Stimulated activated effector memory CD8-positive, alpha-beta T cell treated with anti-CD3 and anti-CD28 coated beads, Interleukin-12 subunit alpha, Interleukin-12 subunit beta, amount 100 ng/mL, for 72 hours (primary cell): ENCODE measurements at regions not wholly inside any gene's neighbourhood (a gene's known extent, or its start where the extent isn't known, plus 50 kb on each side); places are given as distances from the start of the nearest gene placed in this dataset.

Experiments
- ATAC-seq: fragments of 150-1000 bp; cut with Tn5 transposase; 2 replicates; pipeline ENCODE4 v1.10.0; 2021
- DNase-seq, 2 donors: peaks; one replicate each; pipeline ENCODE4 v3.0.0; 2021 to 2022; ENCODE audit warnings: low spot score in 2 of 2
- H3K27ac Mint-ChIP-seq: one replicate; pipeline ENCODE4 v1.8.0; 2022; ENCODE audit warnings: mild to moderate bottlenecking, mixed read lengths
- H3K36me3 Mint-ChIP-seq: one replicate; pipeline ENCODE4 v1.8.0; 2022; ENCODE audit warnings: mild to moderate bottlenecking, mixed read lengths
- H3K4me1 Mint-ChIP-seq: one replicate; pipeline ENCODE4 v1.8.0; 2022; ENCODE audit warnings: mixed read lengths
- H3K4me3 Mint-ChIP-seq: one replicate; pipeline ENCODE4 v1.8.0; 2022; ENCODE audit warnings: mild to moderate bottlenecking, mixed read lengths
- H3K9me3 Mint-ChIP-seq: one replicate; pipeline ENCODE4 v1.8.0; 2022; ENCODE audit warnings: mixed read lengths

DNA sequence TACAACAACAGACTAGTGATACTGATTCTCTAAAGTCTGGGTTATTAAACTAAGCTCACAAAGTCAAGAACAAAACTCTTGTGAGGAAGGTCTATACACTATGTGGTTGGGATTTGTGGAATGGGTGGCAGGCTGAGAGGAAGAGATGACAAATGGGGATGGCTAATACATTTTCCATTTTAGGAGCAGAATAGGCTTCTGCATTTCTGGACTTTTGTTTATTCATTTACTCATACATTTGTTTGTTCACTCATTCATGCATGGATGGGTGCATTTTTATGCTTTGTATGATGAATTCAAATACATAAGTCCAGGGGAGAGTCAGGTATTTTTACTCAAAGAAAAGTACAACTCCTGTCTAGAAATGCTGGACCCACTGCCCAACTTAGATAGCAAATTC lies 637.4 kb upstream of the CDH2 start:
- Mint-ChIP-seq H3K4me3 (no peak overlapping the region), H3K9me3 (peaks cover 13% of the 10 kb centered on the region), H3K36me3 (no peaks in the 10 kb centered on the region), H3K27ac (no peak overlapping the region), H3K4me1 (no peaks in the 10 kb centered on the region)
- ATAC-seq (no peak), DNase-seq (no peak)

DNA sequence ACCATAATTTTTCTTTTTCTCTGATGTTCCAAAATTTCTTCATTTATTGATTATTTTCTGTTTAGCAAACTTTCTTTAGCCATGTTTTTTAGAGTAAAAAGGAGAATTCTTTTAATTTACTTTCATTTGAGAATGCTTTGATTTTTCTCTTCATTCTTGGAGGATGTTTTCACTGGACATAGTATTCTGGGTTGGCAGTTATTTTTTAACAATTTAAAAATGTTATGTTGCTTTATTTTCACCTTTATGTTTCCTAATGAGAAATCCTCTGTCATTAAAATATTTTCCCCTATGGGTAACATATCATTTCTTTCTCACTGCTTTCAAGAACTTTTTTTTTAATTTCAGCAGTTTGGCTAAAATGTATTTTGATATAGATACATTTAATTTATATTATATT lies 631.4 kb upstream of the CDH2 start:
- H3K27ac Mint-ChIP-seq = no peak overlapping the region
- peaks cover 35% of the 10 kb centered on the region for H3K9me3 Mint-ChIP-seq
- H3K4me3 Mint-ChIP-seq = no peak overlapping the region
- H3K4me1 Mint-ChIP-seq = no peaks in the 10 kb centered on the region
- no peaks in the 10 kb centered on the region for H3K36me3 Mint-ChIP-seq
- ATAC-seq (no peak), DNase-seq (no peak)

DNA sequence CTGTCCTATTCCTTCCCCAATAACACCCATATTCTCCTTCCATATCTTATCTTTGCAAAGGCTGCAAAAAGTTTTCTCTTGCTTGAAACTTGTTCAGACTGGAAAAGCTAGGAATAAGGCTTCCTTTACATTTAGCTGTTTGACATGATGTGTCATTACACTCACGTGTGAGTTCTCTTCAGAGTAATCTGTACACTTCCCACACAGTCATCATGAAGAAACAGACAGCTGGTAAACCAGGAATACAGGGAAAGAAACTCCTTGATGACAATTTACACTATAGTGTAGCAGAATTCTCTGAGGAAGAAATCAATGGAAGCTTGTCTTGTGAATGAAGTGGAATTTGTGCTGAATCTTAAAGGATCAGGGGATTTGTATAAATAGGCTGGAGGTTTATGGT lies 628.6 kb upstream of the CDH2 start:
- Mint-ChIP-seq H3K4me1 (no peaks in the 10 kb centered on the region), H3K9me3 (peaks cover 33% of the 10 kb centered on the region), H3K36me3 (no peaks in the 10 kb centered on the region), H3K27ac (no peak overlapping the region), H3K4me3 (no peak overlapping the region)
- DNase-seq (no peak), ATAC-seq (no peak)

DNA sequence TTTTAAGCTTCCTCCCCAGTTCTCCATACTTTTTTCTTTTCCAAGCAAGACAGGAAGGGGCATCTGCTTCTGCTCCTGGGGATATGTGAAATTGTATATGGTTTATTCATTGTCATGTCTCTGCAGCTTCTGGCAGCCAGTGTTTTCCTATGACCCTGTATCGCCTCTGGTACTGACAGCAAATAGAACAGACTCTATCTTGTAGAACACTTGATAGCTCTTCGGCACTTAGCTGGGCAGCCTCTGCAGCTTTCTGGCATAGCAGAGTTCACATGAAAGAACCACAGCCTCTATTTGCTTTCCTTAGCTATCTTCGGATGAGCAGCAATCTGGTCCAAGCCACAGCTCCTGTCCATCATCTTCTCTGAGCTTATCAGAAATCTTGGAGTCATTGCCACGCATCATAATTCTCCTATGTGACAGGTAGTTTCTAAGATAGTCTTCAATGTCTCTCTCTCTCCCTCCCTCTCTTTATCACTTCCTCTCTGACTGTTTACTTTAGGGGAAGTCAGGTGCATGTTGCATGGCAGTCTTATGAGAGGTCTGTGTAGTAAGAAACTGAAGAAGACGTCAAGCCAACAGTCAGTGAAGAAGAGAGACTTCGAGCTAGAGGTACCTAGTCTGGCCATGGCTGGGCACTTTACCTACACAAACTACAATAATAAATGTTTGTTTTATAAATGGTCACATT lies 627.7 kb upstream of the CDH2 start:
- H3K4me1 Mint-ChIP-seq = no peaks in the 10 kb centered on the region
- ATAC-seq = no peak

DNA sequence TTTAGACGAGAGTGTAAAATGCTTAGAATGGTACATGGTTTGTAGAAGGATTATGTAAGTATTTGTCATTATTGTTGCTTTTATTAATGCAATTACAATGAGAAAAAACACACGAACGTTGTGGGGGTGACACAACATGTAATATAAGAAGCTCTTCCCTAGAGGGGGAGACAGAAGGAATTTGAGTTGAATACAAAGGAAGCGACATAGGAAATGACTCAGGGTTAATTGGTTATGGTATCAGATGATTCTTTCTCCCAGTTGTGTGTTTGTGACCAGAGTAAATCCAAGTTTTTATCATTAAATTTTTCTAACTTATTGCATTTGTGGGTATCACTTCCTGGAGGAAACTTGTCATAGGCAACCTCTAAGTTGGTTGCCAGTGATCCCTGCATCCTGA lies 625.6 kb upstream of the CDH2 start:
- no peak overlapping the region for H3K4me3 Mint-ChIP-seq
- ATAC-seq (no peak), DNase-seq (no peak)
- H3K27ac Mint-ChIP-seq = no peak overlapping the region
- H3K4me1 Mint-ChIP-seq = no peaks in the 10 kb centered on the region
- peaks cover 31% of the 10 kb centered on the region for H3K9me3 Mint-ChIP-seq
- H3K36me3 Mint-ChIP-seq = no peaks in the 10 kb centered on the region

More for the DNA sequence above, 627.7 kb upstream of the CDH2 start:
- no peak overlapping the region for H3K4me3 Mint-ChIP-seq
- H3K36me3 Mint-ChIP-seq = no peaks in the 10 kb centered on the region
- peaks cover 35% of the 10 kb centered on the region for H3K9me3 Mint-ChIP-seq
- DNase-seq = no peak
- H3K27ac Mint-ChIP-seq = no peak overlapping the region

DNA sequence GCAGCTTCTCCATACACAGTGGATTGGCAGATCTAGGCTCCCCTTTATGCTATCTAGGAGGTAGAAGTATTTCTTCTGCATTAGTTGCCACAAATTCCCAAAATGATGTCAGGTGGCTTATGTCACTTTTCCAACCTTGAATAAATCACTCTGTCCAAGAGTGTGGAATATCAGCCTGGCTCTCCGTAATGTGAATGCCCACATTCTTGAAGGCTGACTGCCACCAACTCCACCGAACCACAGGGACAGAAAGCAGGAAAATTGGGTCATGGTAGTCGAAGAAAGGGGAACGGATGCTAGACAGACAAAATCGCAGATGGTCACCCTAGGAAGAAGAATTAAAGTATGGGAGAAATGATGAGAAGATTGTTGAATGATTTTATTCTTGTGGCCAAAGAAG lies 624.9 kb upstream of the CDH2 start:
- H3K27ac Mint-ChIP-seq = no peak overlapping the region
- ATAC-seq = no peak
- H3K9me3 Mint-ChIP-seq = peaks cover 29% of the 10 kb centered on the region
- no peaks in the 10 kb centered on the region for H3K36me3 Mint-ChIP-seq
- H3K4me3 Mint-ChIP-seq = no peak overlapping the region
- no peaks in the 10 kb centered on the region for H3K4me1 Mint-ChIP-seq
- no peak for DNase-seq

DNA sequence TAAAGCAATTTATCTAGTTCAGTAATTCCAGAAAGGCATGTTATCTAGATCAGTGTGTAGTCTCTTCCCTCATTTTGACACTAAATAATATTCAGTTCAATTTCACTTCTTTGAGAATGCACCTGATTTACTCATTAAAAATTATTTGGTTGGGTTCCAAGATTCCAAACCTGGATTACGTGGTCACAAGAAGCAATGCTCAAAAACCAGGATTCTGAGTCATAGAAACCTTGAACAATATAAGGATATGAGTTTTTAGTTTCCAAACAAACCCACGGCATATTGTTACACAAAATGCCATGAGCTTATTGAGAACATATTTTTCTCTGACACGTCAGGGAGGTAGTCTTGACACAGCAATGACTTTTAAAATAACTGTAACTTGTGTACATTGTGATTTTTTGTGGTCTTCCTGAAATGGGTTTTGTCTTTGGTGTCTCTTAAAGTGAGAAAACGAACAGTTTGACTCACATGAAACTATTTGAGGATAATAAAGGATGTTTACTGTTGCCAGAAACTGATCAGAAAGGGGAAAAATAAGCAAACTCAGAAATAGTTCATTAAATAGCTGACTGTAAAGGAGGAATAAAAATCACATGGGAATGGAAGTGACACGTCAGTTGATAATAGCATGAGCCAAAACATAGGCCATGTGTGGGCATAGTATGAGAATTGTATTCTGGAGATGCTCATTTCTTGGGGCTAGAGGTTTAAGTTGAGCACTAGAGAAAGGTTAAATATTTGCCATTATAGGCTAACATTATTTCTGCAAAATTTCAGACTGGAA lies 617.7 kb upstream of the CDH2 start:
- DNase-seq (no peak), ATAC-seq (no peak)
- H3K9me3 Mint-ChIP-seq = peaks cover 20% of the 10 kb centered on the region
- no peaks in the 10 kb centered on the region for H3K36me3 Mint-ChIP-seq
- H3K4me3 Mint-ChIP-seq = no peak overlapping the region
- no peak overlapping the region for H3K27ac Mint-ChIP-seq
- H3K4me1 Mint-ChIP-seq = no peaks in the 10 kb centered on the region

DNA sequence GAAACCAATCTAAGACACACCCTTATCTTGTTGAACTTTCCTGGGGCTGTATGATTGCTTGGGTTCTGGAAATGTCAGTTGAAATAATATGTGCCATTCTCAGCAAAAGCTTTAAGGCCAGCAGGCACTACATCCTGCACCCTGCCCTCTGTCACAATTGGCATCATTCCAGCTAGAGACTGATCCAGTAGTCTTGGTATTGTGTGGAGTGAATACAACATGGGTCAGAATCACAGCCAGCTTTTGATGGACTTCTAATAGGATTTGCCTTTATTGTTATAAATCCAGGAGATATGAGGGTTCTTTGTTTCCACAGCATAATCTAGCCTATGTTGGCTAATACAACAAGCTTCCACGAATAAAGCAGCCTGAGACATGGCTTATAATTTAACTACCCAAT lies 617.0 kb upstream of the CDH2 start:
- Mint-ChIP-seq H3K9me3 (peaks cover 18% of the 10 kb centered on the region), H3K27ac (no peak overlapping the region), H3K4me1 (no peaks in the 10 kb centered on the region), H3K4me3 (no peak overlapping the region), H3K36me3 (no peaks in the 10 kb centered on the region)
- DNase-seq (no peak), ATAC-seq (no peak)

DNA sequence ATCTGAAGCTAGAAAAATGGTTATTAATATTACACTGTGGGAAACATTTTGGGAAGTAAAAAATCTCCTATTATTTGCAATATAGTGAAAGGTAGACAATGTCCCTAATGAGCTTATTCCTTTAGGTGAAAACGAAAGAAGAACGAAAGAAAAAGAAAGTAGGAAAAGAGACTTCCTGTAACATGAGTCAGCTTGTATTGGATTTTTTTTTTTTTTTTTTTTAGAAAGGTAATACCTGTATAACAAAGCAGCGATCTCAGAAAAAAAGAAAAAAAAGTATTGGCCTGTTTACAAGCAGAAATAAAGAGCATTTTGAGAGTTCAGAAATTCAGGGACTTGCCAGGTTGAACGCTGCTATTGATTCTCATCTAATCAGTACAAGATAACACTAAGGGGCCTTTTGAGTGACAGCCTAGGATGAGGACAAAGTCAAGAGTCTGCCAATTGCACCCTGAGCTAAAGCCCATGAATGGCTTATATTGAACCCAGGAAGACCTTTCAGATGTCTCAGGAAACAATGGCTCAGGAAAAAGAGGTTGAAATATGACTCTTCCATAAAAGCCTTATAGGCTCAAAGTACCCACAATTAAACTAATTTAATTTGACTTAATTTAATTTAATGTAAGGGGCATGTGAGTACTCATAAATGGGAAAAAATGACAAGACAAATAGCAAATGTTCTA lies 615.6 kb upstream of the CDH2 start:
- ATAC-seq (no peak), DNase-seq (no peak)
- no peaks in the 10 kb centered on the region for H3K36me3 Mint-ChIP-seq
- H3K27ac Mint-ChIP-seq = no peak overlapping the region
- peaks cover 18% of the 10 kb centered on the region for H3K9me3 Mint-ChIP-seq
- H3K4me3 Mint-ChIP-seq = no peak overlapping the region
- H3K4me1 Mint-ChIP-seq = no peaks in the 10 kb centered on the region

DNA sequence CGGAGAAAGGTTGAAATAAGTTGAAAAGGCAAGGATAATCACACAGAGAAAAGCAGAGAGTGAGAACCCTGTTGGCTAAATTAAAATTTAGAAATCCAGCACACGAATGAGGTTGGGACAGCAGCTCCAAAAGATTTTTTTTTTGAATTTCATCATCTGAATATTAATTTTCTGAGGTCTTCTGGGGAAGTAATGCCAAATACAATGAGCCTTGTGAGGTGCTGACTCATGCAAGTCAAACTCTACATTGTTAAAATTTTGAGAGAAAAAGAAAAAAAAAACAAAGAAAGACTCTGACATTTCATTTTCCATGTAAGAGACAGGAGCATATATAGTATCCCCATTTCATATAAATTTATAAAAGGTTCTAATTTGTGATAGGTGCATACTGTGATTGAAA lies 614.2 kb upstream of the CDH2 start:
- Mint-ChIP-seq H3K27ac (no peak overlapping the region), H3K36me3 (no peaks in the 10 kb centered on the region), H3K4me1 (no peaks in the 10 kb centered on the region), H3K9me3 (peaks cover 14% of the 10 kb centered on the region), H3K4me3 (no peak overlapping the region)
- ATAC-seq = no peak
- no peak for DNase-seq

DNA sequence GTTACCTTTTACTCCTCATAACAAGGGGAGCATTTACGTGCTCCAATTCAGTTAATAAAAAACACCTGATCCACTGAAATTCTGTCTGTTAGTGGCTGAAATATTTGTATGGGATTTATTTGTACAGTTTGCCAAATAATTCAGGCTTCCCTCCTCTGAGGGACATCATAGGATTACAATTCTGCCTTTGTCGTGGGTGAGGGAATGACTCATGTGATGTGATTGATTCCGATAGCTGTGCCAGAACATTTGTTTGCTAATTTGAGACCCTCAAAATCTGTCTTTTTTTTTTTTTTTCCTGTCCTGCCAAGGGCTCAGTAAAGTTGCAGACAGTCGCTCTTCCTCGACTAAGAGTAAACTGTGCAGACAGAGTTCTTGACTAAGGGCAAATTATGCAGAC lies 612.6 kb upstream of the CDH2 start:
- no peaks in the 10 kb centered on the region for H3K36me3 Mint-ChIP-seq
- DNase-seq = no peak
- H3K4me1 Mint-ChIP-seq = no peaks in the 10 kb centered on the region
- ATAC-seq = no peak
- no peak overlapping the region for H3K4me3 Mint-ChIP-seq
- no peak overlapping the region for H3K27ac Mint-ChIP-seq
- peaks cover 17% of the 10 kb centered on the region for H3K9me3 Mint-ChIP-seq

DNA sequence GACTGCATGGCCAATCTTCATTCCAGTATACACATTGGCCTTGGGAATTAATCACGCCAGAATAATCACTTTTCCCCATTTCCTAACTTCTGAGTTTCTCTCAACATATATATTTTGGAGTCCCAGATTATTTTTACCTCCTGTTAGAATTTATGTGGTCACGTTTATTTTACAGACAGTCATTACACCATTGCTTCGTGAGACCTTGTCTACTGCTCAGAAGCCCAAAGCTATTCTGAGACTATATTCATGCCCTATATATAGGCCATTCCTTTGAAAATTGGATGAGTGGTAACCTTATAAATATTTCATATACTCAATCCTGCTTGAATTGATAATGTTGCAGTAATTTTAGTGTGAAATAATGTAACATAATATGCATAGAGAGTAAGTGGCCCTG lies 610.0 kb upstream of the CDH2 start:
- DNase-seq = no peak
- no peak overlapping the region for H3K27ac Mint-ChIP-seq
- H3K4me3 Mint-ChIP-seq = no peak overlapping the region
- H3K4me1 Mint-ChIP-seq = no peaks in the 10 kb centered on the region
- H3K9me3 Mint-ChIP-seq = peaks cover 16% of the 10 kb centered on the region
- H3K36me3 Mint-ChIP-seq = no peaks in the 10 kb centered on the region
- no peak for ATAC-seq

DNA sequence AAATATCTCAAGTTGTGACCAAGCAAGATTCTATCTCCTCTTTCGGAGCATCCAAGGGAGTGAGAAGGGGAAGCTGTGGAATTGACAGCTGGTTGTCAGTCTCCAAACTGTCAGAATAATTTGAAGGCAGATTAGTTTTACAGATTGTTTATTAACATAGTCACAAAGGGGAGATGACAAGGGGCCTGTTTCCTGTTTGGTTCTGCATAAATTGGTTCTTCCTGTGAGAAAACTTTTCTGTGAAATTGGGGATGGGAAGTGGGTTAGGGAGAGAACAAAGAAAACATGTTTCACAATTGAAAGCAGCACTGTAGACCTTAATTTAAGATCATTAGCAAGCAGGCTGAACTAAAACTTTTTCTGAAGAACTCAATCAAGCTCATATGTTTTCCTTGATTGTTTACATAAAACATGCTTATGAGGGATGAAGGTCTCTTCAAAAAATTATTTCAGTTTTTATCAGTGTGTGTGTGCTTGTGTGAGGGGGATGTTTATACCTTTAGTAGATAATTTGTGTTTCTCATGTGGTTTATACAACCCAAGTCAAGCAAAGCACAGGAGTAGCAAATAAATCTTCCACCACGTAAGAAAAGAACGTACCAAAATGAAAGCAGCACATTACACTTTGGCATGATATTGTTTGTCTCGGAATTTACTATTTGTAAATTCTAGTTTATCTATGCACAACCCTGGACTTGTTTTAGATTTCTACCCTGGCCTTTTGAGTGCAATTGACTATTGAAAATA lies 604.9 kb upstream of the CDH2 start:
- no peak for ATAC-seq
- H3K4me1 Mint-ChIP-seq = no peaks in the 10 kb centered on the region
- H3K4me3 Mint-ChIP-seq = peak overlapping the region; percentile 18
- peaks cover 15% of the 10 kb centered on the region for H3K9me3 Mint-ChIP-seq
- H3K27ac Mint-ChIP-seq = peak overlapping the region; percentile 77
- no peak for DNase-seq
- H3K36me3 Mint-ChIP-seq = no peaks in the 10 kb centered on the region

DNA sequence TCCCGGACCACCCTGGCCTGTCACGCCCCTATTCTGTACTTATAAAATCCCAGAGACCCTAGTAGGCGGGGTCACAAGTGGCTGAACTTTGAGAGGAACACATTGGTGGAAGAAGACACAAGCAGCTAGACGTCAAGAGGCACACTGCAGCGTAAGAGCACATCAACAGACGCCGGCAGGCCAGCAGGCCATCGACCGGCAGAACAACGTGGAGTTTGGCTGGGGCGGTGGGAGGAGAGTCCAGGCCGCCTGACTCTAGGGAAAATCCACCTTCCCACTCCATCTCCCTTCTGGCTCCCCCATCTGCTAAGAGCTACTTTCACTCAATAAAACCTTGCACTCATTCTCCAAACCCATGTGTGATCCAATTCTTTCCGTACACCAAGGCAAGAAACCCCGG lies 601.8 kb upstream of the CDH2 start:
- no peak for DNase-seq
- H3K27ac Mint-ChIP-seq = no peak overlapping the region
- H3K4me1 Mint-ChIP-seq = no peaks in the 10 kb centered on the region
- no peaks in the 10 kb centered on the region for H3K36me3 Mint-ChIP-seq
- ATAC-seq = no peak
- H3K9me3 Mint-ChIP-seq = peaks cover 11% of the 10 kb centered on the region
- H3K4me3 Mint-ChIP-seq = no peak overlapping the region

DNA sequence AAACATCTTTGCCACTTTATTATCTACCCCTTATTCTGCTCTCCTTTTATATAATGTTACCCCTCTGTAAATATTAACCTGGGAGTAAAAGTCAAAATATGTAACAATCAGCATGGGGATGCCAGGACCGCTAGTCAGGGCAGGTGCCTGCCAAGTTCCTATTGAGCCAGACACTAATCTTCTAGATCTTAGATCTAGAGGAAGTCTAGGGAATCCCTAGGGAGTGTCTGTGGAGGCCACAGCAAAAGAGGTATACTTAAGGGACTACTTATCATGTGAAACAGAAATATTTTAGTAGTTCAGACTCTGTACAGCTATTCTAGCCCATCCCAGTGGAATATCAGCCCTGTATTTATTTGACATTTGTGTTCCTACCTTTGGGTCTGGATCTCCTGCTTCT lies 600.8 kb upstream of the CDH2 start:
- no peaks in the 10 kb centered on the region for H3K36me3 Mint-ChIP-seq

More for the DNA sequence above, 600.8 kb upstream of the CDH2 start:
- DNase-seq (no peak), ATAC-seq (no peak)
- H3K4me3 Mint-ChIP-seq = no peak overlapping the region
- H3K27ac Mint-ChIP-seq = no peak overlapping the region
- no peaks in the 10 kb centered on the region for H3K4me1 Mint-ChIP-seq
- peaks cover 11% of the 10 kb centered on the region for H3K9me3 Mint-ChIP-seq
